Esophagus (tissue), 2 donors: ENCODE measurements at regions not wholly inside any gene's neighbourhood (a gene's known extent, or its start where the extent isn't known, plus 50 kb on each side); places are given as distances from the start of the nearest gene placed in this dataset.

ENCODE experiments used
- H3K27ac ChIP-seq, 2 donors: one replicate each; pipeline ENCODE4 v1.5.1; 2013; ENCODE audit warnings: low read depth in 2 of 2, mild to moderate bottlenecking in 2 of 2, inconsistent platforms in 1 of 2, low read length in 1 of 2, moderate library complexity in 1 of 2
- H3K27me3 ChIP-seq, 2 donors: one replicate each; pipeline ENCODE4 v1.6.1; 2013; ENCODE audit warnings: low read length in 2 of 2, control low read depth in 1 of 2, mild to moderate bottlenecking in 1 of 2; ENCODE audit not compliant: insufficient read depth in 2 of 2, control insufficient read depth in 1 of 2
- H3K36me3 ChIP-seq, 2 donors: one replicate each; pipeline ENCODE4 v1.6.1; 2013; ENCODE audit warnings: low read length in 1 of 2; ENCODE audit not compliant: control insufficient read depth in 2 of 2, insufficient read depth in 2 of 2
- H3K4me1 ChIP-seq, 2 donors: one replicate each; pipeline ENCODE4 v1.6.1; 2013; ENCODE audit warnings: low read length in 1 of 2; ENCODE audit not compliant: control insufficient read depth in 2 of 2, insufficient read depth in 2 of 2
- H3K4me3 ChIP-seq, 2 donors: one replicate each; pipeline ENCODE4 v1.5.1; 2013; ENCODE audit warnings: low read length in 2 of 2, mild to moderate bottlenecking in 2 of 2, low read depth in 1 of 2, moderate library complexity in 1 of 2
- H3K9me3 ChIP-seq, 2 donors: one replicate each; pipeline ENCODE4 v1.6.1; 2013; ENCODE audit warnings: mild to moderate bottlenecking in 2 of 2, low read depth in 1 of 2, low read length in 1 of 2, moderate library complexity in 1 of 2; ENCODE audit not compliant: control insufficient read depth in 2 of 2, insufficient read depth in 1 of 2
- WGBS, 2 donors: extraction: QIAGEN DNeasy Blood & Tissue Kit; methylation state at CpG; one replicate each; pipeline ENCODE4 v1.1.7; 2013; 5-methylcytosine and 5-hydroxymethylcytosine counted together
- donor health status: healthy with polysubstance abuse.
- donor health status: Bipolar disorder and iron deficiency.

DNA sequence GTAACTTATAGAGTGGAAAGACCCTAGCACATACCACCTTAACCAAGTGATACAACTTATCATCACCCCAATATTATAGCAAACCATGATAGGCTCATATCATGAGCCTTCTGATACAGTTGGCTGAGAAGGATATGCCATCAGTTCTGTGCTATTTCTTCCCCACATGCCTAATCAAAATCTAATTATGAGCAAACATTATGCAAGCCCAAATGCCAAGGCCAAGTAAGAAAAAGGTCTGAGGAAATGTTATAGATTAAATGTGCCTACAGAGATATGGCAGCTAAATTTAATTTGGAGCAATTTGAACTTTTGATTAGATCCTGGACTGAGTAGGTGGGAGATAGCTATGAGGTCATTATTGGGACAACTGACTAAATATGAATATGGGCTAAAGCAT lies 225.9 kb upstream of the PMFBP1 start:
- no peak overlapping the region for H3K4me3 ChIP-seq
- no peak overlapping the region for H3K27ac ChIP-seq
- no peaks in the 10 kb centered on the region for H3K36me3 ChIP-seq
- peaks cover 0 to 2% of the 10 kb centered on the region in 2 donors for H3K27me3 ChIP-seq
- H3K9me3 ChIP-seq, result no peaks in the 10 kb centered on the region
- no peaks in the 10 kb centered on the region for H3K4me1 ChIP-seq

DNA sequence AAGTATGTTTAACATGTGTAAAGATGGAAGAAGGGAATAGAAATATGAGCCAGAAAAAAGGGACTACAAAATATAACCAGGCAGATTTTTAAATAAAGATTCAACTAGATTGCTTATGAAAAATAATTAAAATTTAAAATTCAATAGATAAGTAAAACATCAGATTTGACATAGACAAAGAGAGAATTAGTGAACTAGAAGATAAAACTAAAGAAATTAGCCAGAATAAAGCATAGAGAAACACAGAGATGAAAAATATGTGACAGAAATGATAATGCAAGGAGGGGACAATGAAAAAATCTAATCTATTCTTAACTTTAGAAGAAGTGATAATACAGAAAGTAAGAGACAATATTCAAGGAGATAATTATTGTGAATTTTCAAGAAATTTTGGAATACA lies 222.6 kb upstream of the PMFBP1 start:
- Histone ChIP-seq H3K4me3 (no peak overlapping the region), H3K4me1 (no peaks in the 10 kb centered on the region), H3K9me3 (no peaks in the 10 kb centered on the region), H3K27me3 (peaks cover 0 to 2% of the 10 kb centered on the region in 2 donors), H3K36me3 (no peaks in the 10 kb centered on the region), H3K27ac (no peak overlapping the region)

DNA sequence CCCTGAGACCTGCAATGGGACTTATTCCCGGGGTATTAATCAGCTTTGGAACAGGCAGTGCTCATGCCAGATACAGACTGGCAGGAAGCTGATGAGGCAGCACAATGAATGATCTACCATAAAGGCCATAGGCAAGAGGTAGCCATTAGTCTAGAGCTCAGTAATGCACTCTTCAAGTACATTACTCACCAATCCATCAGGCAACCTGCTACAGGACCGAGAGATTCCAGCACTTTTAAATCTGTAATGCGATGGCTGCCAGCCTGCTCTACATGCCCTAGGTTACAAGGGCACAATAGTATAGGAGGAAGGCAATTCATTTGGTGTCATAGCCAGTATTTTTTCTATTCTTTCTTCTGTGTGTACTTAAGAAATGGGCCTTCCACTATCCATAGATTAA lies 217.8 kb upstream of the PMFBP1 start:
- Histone ChIP-seq H3K9me3 (no peaks in the 10 kb centered on the region), H3K36me3 (no peaks in the 10 kb centered on the region), H3K27me3 (no peaks in the 10 kb centered on the region), H3K27ac (no peak overlapping the region), H3K4me3 (no peak overlapping the region), H3K4me1 (no peaks in the 10 kb centered on the region)
- 92 to 99% methylated on average over 3 of the region's 3 CpGs for WGBS, 2 donors

DNA sequence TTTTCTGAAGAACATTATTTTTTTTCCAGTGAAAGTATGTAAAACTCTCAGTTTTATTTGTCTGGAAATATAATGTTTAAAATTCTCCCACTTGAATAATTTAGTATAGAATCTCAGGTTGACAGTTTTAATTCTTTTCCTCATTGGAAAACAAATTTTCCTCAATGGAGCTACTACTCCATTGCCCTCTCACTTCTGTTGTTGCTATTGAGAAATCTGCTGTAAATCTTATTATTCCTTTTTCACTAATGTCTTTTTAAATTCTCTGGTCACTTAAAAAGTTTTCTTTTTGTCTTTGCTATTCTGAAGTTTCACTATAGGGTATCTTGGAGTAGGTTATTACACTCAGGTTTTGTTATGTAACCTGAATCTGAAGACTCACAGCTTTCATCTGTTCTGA lies 216.1 kb upstream of the PMFBP1 start:
- H3K27ac ChIP-seq, result no peak overlapping the region
- no peaks in the 10 kb centered on the region for H3K4me1 ChIP-seq
- no peaks in the 10 kb centered on the region for H3K27me3 ChIP-seq
- H3K9me3 ChIP-seq, result no peaks in the 10 kb centered on the region
- no peak overlapping the region for H3K4me3 ChIP-seq
- no peaks in the 10 kb centered on the region for H3K36me3 ChIP-seq

DNA sequence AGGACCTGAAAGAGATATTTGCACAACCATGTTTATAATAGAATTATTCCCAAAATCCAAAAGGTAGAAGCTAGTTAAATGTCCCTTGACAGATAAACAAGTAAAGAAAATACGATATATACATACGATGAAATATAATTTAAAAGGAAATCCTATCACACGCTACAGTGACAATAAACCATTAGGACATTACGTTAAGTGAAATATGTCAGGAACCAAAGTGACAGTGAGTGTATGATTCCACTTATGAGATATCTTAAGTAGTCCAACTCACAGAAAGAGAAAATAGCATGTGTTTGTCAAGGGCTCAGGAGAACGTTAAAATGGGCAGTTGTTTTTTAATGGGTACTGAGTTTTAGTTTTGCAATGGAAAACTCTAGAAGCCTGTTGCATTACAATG lies 212.7 kb upstream of the PMFBP1 start:
- H3K9me3 ChIP-seq, result no peaks in the 10 kb centered on the region
- H3K36me3 ChIP-seq, result no peaks in the 10 kb centered on the region
- 94 to 98% methylated on average over 5 of the region's 5 CpGs for WGBS, 2 donors
- no peaks in the 10 kb centered on the region for H3K4me1 ChIP-seq
- H3K4me3 ChIP-seq, result no peak overlapping the region
- no peaks in the 10 kb centered on the region for H3K27me3 ChIP-seq
- no peak overlapping the region for H3K27ac ChIP-seq

DNA sequence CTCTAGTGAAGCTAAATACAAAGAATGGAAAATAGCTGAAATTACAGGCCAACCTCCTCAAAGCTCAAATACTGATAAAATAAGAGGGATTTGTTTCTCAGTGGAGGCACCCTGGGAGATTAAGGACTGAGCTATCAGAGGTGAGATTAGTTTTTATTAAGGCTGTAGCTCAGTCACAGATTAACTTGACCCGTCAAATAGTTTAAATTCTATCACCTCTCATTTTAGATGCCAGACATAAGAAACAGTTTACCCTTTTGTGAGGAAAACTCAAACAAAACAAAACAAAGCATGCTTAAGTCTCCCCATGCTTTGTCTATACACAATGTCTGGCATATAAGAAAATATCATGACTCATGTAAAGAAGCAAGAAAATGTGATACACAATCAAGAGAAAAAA lies 208.3 kb upstream of the PMFBP1 start:
- 61 to 65% methylated on average over 1 of the region's 1 CpG for WGBS, 2 donors
- Histone ChIP-seq H3K27me3 (no peaks in the 10 kb centered on the region), H3K27ac (no peak overlapping the region), H3K36me3 (no peaks in the 10 kb centered on the region), H3K4me1 (no peaks in the 10 kb centered on the region), H3K4me3 (no peak overlapping the region), H3K9me3 (no peaks in the 10 kb centered on the region)

DNA sequence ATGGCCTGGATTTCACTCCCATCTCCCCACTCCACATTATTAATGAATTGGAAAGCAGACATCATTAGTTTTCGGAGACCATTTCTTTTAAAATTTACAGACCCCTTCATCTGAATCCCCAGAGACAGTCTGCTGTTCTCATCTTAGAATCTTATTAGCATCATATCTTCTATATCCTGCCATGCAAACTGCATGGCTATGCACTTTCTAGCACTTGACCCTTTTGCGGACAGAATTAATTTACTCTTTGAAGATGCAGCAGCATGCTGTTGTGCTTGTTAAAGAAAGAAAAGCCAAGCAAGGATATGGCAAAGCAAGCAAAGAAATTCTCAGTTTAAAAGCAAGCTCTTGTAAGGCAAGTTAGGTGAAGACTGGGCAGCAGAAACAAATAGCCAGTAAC lies 201.2 kb upstream of the PMFBP1 start:
- H3K9me3 ChIP-seq, result no peaks in the 10 kb centered on the region
- no peak overlapping the region for H3K27ac ChIP-seq
- 92 to 97% methylated on average over 2 of the region's 2 CpGs for WGBS, 2 donors
- H3K36me3 ChIP-seq, result no peaks in the 10 kb centered on the region
- no peaks in the 10 kb centered on the region for H3K4me1 ChIP-seq
- no peak overlapping the region for H3K4me3 ChIP-seq
- no peaks in the 10 kb centered on the region for H3K27me3 ChIP-seq

DNA sequence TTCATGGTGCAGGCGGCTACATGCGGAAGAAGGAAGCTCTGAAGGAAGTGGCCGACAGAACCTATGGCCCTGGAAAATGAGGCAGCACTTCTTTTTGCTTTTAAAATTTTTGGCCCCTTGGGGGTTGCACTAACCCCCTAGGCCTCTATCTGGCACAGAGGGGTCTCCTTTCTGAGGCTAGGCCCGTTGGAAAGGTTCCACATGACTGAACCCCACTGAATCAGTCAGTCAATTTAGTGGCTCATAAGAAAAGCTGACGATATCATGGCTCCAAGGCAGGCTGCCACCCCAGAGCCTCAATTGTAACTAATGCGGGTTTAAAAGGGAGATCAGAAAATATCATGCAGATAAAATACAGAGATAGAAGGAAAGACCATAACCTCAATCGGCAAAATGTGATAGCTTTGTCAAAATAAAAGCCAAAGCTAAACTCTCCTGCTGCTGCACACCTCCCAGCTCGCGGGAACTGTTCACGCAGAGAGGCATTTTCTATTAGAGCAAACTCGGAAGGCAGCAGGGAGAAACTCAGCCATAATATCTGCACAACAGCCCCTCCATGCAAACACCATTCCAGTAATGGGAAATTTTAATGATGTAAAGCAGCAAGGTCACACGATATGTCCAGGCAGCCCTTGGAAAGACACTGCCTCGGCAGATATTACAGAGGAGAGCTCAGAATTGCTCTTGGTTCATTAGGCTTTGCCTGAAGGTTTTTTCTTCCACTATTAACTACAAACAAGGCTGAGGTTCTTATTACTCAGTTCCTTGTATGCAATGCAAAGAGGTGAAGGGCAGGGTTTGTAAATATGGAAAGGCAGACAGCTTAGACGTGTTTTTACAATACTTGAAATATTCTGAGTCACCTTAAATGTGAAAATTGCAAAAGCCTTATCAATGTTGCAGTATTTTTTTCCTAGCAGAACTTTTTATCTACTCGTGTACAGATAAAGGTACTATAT lies 200.4 kb upstream of the PMFBP1 start:
- H3K4me3 ChIP-seq, result no peak overlapping the region
- 71 to 75% methylated on average over 15 of the region's 15 CpGs for WGBS, 2 donors
- H3K4me1 ChIP-seq, result no peaks in the 10 kb centered on the region
- H3K9me3 ChIP-seq, result no peaks in the 10 kb centered on the region
- H3K27ac ChIP-seq, result no peak overlapping the region
- no peaks in the 10 kb centered on the region for H3K27me3 ChIP-seq
- no peaks in the 10 kb centered on the region for H3K36me3 ChIP-seq

DNA sequence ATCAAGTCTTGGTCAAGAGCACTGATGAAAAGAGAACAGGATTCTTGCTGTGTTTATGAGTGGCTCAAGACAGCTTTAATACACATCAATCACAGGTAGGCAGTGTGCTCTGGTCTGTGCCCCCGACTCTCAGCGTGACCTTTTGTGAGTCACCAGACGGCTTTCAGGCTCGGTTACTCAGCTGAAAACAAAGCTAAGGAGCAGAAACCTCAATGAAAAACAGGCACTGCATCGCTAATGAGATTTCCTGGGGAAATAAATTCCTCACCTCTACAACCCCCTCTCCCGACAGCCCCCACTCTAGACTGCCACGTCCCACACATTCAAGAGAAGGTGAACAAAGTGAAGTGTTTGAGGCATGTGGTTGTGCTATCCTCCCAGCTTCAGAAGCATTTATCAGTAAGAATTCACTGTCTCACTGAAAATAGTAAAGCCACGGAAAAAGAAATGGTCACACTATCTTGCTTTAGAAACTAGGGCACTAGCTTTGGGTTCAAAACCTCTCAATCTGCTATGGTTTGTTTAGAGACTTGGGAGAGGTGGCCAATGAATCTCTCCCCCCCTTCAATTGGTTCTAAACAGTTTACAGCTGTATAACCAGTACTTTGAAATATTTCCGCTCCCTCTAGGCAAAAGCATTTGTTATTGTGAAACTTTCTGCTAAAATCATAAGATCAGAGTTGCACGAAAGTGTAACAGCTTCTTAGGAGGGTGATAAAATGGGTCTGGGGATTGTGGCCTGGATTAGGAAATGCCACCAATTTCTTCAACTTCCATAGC lies 199.5 kb upstream of the PMFBP1 start:
- H3K4me1 ChIP-seq, result no peaks in the 10 kb centered on the region
- H3K36me3 ChIP-seq, result no peaks in the 10 kb centered on the region
- WGBS, 2 donors, result 54 to 66% methylated on average over 10 of the region's 10 CpGs
- no peak overlapping the region for H3K27ac ChIP-seq
- H3K4me3 ChIP-seq, result no peak overlapping the region
- no peaks in the 10 kb centered on the region for H3K9me3 ChIP-seq
- H3K27me3 ChIP-seq, result no peaks in the 10 kb centered on the region

DNA sequence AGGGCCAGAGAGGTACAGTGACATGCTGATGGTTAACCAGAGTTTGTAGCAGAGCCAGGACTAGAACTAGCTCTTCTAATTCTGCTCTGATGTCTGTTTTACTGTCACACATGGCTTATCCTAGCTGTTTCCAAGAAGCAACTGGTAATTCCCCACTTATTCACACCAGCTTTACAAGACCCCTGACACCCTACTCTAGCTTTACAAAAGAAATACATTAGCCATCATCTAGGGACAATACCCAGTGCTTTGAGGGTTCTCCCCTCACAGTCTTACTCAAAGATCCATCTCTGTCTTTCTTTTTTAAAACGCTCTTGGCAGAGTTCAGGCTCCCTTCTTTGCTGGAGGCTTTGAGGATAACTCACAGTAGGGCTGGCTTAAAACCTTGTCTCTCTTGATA lies 197.3 kb upstream of the PMFBP1 start:
- WGBS, 2 donors, result 75 to 86% methylated on average over 1 of the region's 1 CpG

More for the DNA sequence above, 197.3 kb upstream of the PMFBP1 start:
- Histone ChIP-seq H3K9me3 (no peaks in the 10 kb centered on the region), H3K27ac (no peak overlapping the region), H3K4me3 (no peak overlapping the region), H3K27me3 (no peaks in the 10 kb centered on the region), H3K4me1 (no peaks in the 10 kb centered on the region), H3K36me3 (no peaks in the 10 kb centered on the region)
